ENCODE measurements at regions not wholly inside any gene's neighbourhood (a gene's known extent, or its start where the extent isn't known, plus 50 kb on each side); places are given as distances from the start of the nearest gene placed in this dataset.

- no peak for TF ChIP-seq RAD21 (IDR thresholded peaks at IDR 0.05; ENCODE audit: low read depth)
- no peak for TF ChIP-seq CEBPB (IDR thresholded peaks at IDR 0.05)
- no peak for TF ChIP-seq NFIC (IDR thresholded peaks at IDR 0.05)
- TF ChIP-seq YY1 (IDR thresholded peaks at IDR 0.05; ENCODE audit: low read depth): no peak
Measured at GRCh38 chr7:59079-60016, 133.0 kb upstream of the FAM20C start.
